22Rv1 (cell line): ENCODE measurements at regions not wholly inside any gene's neighbourhood (a gene's known extent, or its start where the extent isn't known, plus 50 kb on each side); places are given as distances from the start of the nearest gene placed in this dataset.

Experiments
- CTCF ChIP-seq: fragments of 450-650 bp; IDR thresholded peaks from 2 replicates; pipeline ENCODE4 v1.5.1; 2017; ENCODE audit warnings: mild to moderate bottlenecking
- ZFX ChIP-seq: fragments of 450-650 bp; IDR thresholded peaks from 2 replicates; pipeline ENCODE4 v1.6.1; 2017; ENCODE audit warnings: antibody characterized with exemption, borderline replicate concordance

DNA sequence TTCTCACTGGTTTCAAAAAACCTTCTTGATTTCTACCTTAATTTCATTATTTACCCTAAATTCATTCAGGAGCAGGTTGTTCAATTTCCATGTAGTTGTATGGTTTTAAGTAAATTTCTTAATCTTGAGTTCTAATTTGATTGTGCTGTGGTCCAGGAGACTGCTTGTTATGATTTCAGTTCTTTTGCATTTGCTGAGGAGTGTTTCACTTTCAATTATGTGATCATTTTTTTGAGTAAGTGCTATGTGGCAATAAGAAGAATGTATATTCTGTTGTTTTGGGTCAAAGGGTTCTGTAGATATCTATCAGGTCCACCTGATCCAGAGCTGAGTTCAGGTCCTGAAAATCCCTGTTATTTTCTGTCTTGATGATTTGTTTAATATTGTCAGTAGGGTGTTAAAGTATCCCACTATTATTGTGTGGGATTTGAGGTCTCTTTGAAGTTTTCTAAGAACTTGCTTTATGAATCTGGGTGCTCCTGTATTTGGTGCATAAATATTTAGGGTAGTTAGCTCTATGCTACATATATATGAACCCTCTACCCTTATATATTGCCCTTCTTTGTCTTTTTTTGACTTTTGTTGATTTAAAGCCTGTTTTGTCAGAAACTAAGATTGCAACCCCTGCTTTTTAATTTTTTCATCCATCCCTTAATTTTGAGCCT, 158.4 kb upstream of the TPRG1 start:
- TF ChIP-seq CTCF (no peak), ZFX (no peak)
